ENCODE measurements at regions not wholly inside any gene's neighbourhood (a gene's known extent, or its start where the extent isn't known, plus 50 kb on each side); places are given as distances from the start of the nearest gene placed in this dataset.

DNA sequence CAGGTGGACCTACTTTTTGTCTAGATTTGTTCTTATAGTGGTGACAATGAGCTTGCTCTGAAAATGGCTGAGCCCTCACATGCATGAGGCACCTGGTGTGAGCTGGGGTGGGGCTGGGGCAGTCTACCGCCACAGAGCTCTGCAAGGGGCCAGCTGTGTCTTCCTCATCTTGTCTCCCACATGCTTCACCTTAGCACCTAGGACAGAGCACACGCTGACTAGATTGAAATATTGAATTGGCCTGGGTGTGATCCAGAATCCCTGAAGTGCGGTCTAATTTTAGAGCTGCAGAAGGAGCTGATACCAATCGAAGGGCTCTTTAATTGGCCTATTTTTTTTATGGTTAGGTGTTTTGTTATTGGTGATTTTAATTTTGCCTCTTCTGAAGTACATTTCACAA is 126.1 kb upstream of the NFIB start:
- TF ChIP-seq, protein P1, sequence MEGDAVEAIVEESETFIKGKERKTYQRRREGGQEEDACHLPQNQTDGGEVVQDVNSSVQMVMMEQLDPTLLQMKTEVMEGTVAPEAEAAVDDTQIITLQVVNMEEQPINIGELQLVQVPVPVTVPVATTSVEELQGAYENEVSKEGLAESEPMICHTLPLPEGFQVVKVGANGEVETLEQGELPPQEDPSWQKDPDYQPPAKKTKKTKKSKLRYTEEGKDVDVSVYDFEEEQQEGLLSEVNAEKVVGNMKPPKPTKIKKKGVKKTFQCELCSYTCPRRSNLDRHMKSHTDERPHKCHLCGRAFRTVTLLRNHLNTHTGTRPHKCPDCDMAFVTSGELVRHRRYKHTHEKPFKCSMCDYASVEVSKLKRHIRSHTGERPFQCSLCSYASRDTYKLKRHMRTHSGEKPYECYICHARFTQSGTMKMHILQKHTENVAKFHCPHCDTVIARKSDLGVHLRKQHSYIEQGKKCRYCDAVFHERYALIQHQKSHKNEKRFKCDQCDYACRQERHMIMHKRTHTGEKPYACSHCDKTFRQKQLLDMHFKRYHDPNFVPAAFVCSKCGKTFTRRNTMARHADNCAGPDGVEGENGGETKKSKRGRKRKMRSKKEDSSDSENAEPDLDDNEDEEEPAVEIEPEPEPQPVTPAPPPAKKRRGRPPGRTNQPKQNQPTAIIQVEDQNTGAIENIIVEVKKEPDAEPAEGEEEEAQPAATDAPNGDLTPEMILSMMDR (IDR thresholded peaks at IDR 0.05) = no peak
- TF ChIP-seq POLR2A (IDR thresholded peaks at IDR 0.05) = no peak
